Omental fat pad (tissue), 3 donors: ENCODE measurements at regions not wholly inside any gene's neighbourhood (a gene's known extent, or its start where the extent isn't known, plus 50 kb on each side); places are given as distances from the start of the nearest gene placed in this dataset.

ENCODE experiments used
- ATAC-seq: fragments of 150-250 bp; one replicate; pipeline ENCODE4 v1.9.1; 2016; ENCODE audit warnings: mild to moderate bottlenecking, moderate library complexity; ENCODE audit not compliant: low FRiP score
- DNase-seq: peaks from one replicate; pipeline ENCODE4 v3.0.0-alpha.2; 2019; ENCODE audit warnings: low spot score
- TF ChIP-seq, protein P1 (sequence below), 3 donors: fragments of 450-650 bp; IDR thresholded peaks; one replicate each; pipeline ENCODE4 v1.5.1; 2016 to 2017; ENCODE audit warnings: antibody characterized with exemption in 3 of 3, mild to moderate bottlenecking in 3 of 3, moderate library complexity in 2 of 3

DNA sequence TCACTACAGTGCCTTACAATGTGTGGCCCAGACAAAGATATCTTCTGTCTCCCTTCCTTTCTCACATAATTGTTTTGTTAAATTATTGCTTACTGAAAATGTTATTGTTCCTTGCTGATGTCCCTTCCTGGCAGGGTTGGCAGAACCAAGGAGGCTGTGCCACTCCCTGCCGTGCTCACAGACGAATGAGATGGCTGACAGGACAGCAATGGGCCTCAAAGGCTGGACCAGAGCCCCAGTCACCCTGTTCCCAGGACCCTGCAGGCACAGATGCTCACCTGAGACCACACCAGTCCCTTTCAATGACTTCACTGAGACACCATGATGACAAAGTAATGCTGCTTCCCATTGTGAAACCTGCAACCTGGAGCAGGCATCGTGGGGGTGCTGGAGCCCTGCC is 375.1 kb downstream of the HACE1 start:
- no peak for DNase-seq
- ATAC-seq = no peak
- TF ChIP-seq, protein P1, sequence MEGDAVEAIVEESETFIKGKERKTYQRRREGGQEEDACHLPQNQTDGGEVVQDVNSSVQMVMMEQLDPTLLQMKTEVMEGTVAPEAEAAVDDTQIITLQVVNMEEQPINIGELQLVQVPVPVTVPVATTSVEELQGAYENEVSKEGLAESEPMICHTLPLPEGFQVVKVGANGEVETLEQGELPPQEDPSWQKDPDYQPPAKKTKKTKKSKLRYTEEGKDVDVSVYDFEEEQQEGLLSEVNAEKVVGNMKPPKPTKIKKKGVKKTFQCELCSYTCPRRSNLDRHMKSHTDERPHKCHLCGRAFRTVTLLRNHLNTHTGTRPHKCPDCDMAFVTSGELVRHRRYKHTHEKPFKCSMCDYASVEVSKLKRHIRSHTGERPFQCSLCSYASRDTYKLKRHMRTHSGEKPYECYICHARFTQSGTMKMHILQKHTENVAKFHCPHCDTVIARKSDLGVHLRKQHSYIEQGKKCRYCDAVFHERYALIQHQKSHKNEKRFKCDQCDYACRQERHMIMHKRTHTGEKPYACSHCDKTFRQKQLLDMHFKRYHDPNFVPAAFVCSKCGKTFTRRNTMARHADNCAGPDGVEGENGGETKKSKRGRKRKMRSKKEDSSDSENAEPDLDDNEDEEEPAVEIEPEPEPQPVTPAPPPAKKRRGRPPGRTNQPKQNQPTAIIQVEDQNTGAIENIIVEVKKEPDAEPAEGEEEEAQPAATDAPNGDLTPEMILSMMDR (IDR thresholded peaks at IDR 0.05) = no peak

DNA sequence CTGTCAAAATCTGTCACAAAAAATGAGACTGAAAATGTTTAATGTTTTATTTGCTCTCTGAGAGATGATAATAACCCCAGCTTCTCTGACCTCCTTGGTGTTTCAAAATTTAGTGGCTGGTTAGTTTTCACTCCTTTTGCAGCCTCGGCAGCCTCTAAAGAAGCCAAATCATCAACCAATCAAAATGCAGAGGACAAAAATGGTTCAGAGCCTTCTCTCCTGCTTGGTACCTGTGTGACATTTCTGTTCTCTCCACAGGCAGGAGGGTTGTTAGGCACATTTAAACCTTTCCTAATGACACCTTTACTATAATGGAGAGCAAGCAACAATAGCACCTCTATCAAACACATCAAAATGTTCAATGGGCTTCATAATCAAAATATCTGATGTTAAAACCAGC is 375.5 kb downstream of the HACE1 start:
- ATAC-seq = no peak
- no peak for DNase-seq
- TF ChIP-seq, protein P1 (IDR thresholded peaks at IDR 0.05) = no peak

DNA sequence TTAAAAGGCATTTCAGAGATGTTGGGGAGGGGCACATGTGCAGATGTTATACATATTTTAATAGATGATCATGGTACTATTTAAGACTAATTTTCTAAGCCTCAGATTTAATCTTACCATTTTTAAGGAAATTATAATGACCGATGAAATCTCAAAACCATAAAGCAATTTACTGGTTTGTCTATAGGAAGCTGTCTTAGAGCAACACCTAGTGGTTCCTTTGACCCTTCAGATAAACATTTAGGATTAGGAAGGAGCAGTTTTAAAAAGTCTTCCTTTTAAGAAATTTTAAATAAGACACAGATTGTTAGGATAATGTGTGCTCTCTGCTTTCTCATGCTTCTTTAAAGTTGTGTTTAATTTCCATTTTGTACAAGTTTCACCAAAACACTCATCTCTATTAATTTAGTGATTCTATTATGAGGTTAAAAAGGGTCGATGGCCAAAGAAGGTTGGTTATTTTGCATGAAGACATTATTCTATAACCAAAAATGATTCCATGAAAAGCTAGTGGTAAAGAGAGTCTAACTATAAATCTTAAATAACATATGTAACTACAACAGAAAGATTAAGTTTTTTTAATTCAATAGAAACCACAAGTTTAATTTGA is 376.4 kb downstream of the HACE1 start:
- no peak for DNase-seq
- TF ChIP-seq, protein P1 (IDR thresholded peaks at IDR 0.05) = no peak
- no peak for ATAC-seq

DNA sequence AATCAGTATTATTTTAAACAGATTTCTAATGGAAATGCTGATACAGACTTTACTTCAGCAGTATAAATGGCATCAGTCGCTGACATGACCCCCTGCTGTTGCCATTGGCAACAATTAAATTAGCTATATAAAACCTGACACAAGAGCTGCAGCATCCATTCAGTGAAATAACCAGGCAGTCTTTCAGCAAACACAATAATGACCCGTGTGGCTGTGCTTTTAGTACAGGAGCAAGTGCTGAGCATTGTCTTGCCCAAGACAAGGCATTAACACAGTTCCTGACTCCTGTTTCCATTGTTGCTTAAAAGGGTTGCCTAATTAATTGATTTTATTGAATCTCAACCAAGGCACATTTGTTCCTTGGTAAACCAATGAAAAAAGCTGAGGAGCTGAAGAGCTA is 382.1 kb downstream of the HACE1 start:
- ATAC-seq (no peak), DNase-seq (no peak)
- TF ChIP-seq, protein P1 (IDR thresholded peaks at IDR 0.05) = no peak

DNA sequence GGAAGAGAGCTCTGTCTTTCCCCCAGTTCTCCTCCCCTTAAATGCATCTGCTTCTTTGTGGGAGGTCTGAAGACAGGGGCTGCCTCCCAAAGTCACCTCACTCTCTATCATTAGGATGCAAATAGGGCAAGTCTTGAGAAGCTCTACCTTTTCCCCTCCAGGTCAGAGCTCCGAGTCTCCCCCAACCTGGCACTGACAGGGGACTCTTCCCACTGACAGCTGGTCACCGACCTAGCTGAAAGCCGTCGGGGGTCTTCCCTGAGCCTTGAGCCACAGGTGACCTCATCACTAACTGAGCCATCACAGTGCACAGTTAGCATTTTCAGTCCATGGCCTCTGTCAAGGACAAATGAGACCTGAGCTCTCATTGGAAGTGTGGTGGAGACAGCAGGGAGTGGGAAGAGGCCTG is 386.7 kb downstream of the HACE1 start:
- TF ChIP-seq, protein P1 (IDR thresholded peaks at IDR 0.05) = no peak
- ATAC-seq (no peak), DNase-seq (no peak)

DNA sequence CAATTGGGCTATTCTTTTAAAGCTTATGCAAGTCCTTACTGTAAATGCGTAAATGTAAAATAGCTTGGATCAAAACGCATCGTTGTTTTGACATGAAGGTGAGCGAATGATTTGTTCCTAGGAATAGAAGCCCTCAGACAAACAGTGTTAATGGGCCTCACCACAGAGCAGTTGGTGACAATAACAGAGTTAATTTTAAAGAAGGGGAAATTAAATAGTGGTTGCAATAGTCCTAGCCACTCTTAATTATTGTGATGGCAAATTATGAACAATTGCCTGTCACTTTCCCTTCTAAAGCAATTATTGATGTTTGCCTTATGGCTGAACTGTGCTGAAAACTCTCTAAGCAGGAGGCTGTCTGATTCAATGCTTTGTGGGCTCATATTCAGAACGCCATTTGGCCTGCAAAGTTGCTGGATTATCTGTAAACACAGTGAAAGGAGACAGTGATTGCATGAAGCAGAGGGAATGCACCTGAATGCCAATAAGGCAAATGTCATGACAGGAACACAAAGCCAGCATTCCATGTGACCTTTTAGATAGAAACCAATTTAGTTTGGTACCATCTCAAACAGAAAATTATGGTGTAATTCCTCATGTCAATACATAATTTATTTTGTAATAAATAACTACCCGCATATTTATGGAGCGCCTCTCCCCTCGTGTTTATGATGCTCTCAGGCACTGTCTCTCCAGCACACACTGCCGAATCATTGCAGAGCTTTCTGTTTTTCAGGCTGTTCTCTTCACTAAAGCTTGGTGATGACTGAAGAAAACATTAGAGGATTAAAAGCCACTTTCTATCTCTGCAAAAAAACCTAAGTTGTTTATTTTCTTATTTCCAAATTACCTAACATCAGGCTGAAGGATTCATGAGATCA is 387.5 kb downstream of the HACE1 start:
- DNase-seq = no peak
- TF ChIP-seq, protein P1 (IDR thresholded peaks at IDR 0.05) = no peak

DNA sequence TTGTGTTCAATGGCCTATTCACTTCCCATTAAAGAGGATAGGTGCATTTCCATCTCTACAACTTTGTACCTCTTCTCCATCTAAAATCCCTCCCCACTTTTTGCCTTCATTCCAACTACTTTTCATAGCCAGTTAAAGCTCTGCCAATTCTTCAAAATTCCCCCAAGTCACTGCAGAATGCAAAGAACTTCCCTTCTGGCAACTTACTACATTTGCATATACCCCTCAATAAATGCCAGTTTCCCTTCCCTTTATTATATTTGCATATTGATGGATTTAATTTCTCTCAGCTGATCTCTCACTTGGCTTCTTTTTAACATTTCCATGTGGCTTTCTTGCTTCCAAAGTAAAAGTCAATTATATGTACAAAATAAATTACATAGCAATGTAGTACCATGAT is 393.4 kb downstream of the HACE1 start:
- ATAC-seq = no peak

More for the DNA sequence above, 387.5 kb downstream of the HACE1 start:
- no peak for ATAC-seq

More for the DNA sequence above, 393.4 kb downstream of the HACE1 start:
- no peak for DNase-seq
- TF ChIP-seq, protein P1 (IDR thresholded peaks at IDR 0.05) = no peak
